HG03442 (cell line): ENCODE measurements at regions not wholly inside any gene's neighbourhood (a gene's known extent, or its start where the extent isn't known, plus 50 kb on each side); places are given as distances from the start of the nearest gene placed in this dataset.
"Not testable (repeated sequence)": the region's sequence is repeated elsewhere in the genome, so short reads cannot be mapped to it uniquely, and the experiment has no call there.

Experiments
- ATAC-seq: cut with Tn5 transposase; IDR thresholded peaks from one replicate; pipeline ENCODE4 v1.9.1; 2021; ENCODE audit warnings: mild to moderate bottlenecking, moderate library complexity; ENCODE audit not compliant: unreplicated experiment

DNA sequence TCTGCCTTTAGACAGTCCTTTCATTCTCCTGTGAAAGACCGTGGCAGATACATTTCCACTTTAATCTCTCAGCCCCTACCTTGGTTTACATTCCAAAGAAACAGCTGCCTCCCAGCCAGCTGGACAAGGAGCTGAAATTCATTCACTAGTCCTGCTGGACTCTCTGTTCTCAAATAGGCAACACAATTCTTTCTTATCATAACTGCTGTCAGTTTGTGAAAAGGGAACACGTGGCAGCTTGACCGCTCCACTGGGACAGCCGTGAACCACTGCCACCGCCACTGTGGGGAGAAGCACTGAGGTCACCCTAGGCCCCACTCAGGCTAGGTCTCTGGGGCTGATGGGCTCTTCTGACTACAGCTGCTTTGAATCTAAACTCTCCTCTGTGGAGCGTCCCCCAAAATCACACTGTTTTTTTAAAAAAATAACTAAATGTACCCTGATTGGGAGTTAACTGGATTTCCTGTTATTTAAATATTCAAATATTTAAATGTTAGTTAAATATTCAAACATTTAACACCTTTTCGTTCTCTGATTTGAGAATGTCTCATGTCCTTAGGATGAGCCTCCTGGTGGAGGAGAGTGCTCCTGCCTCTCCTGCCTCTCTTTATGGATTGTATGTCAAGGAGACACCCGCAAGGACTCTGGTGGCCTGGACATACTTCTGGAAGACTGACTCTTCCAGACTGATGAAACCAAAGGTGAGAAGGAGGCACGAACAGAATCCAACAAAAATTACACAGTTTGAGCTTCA is 120.1 kb downstream of the BOD1 start:
- no peak for ATAC-seq

DNA sequence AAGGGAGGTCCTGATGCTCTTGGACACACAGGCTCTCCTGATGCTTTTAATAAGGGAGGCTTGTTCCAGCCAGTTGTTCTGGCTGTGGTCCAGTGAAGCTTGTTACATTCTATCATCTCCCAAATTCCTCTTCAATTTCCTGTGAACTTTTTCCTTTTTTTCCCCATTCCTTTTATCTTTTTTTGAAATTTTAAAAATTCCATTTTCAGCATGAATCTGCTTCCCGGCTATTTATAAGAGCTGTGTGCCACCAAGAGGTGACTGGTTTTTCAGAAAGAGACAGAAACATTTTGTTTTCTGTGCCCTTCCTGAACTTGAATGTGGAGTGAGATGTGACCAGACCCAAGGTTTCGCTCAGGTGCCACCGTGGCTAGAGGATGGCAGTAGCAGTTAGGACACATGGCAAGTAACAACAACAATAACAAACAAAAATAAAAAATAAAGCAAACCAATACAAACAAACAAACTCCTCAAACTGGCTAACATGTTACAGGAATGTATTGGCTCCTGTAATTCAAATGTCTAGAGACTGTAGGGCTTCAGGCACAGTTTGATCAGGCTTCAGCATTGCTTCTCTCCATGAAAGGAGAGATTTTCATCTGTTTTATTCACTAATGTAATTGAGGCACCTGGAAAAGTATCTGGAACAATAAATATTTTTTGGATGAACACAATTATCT is 121.1 kb downstream of the BOD1 start:
- ATAC-seq, result no peak

DNA sequence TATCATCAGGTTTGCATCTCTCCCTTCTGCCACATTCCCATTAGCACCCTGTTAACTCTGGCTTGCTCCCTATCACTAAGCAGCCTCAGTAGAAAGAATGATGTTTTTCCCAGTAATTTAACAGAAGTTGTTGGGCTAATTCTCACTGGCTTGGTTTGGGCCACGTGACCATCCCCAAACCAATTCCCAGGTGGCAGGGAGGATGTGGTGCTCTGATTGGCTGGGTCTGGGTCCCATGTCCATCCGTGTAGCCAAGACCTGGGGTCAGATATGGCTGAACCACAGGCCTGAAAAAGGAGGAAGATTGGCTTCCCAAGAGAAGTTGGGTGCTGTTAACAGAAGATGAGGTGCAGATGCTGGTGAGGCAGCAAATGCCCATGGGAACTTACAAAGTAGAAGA is 122.0 kb downstream of the BOD1 start:
- no peak for ATAC-seq

DNA sequence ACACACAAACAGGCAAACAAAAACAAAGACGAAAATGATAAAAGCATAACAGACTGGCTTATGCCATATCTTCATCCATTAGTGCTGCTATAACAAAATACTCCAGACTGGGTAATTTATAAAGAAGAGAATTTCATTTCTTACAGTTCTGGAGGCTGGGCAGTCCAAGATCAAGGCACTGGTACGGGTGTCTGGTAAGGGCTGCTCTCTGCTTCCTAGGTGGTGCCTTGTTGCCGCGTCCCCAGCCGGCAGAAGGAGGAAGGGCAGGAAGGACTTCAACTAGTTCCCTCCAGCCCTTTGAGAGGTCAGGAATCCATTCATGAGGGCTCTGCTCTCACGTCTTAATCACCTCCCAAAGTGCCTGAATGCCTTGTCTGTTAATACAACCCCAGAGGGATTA is 122.6 kb downstream of the BOD1 start:
- no peak for ATAC-seq

DNA sequence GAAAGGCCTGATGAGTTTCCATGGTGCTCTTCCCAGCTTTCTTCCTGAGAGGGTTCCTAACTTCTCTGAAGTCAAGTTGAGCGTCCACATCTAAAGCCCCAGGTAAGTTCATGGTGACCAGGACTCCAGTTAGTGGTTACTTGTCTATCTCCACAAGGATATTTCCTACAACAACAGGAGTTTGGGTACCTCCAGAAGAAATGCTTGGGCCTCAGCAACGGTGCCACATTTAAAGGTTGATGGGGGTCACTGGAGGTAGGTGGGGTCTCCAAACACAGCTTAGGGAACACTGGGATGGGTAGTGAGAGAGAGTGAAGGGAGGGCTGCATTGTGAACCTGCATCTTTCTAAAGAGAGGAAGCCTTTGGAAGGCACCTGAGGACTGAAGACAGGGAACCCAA is 123.4 kb downstream of the BOD1 start:
- no peak for ATAC-seq

DNA sequence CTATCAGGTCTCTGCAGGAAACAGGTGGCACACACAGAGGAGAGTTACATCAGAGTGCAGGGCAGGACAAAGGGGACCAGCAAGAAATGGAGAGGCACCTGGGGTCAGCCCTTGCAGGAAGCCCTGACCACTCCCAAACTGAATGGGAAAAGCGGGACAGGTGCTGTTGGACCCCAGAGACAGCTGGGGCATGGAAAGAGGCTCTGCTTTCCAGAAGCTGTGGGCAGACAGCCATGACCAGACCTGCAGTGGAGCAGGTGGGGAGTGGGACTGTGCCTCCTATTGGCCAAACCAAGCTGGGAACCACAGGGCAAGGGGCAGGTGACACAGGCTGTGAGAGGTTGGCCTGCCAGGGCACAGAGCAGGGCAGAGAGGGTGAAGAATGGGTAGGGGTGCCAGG is 125.8 kb downstream of the BOD1 start:
- ATAC-seq, result no peak

DNA sequence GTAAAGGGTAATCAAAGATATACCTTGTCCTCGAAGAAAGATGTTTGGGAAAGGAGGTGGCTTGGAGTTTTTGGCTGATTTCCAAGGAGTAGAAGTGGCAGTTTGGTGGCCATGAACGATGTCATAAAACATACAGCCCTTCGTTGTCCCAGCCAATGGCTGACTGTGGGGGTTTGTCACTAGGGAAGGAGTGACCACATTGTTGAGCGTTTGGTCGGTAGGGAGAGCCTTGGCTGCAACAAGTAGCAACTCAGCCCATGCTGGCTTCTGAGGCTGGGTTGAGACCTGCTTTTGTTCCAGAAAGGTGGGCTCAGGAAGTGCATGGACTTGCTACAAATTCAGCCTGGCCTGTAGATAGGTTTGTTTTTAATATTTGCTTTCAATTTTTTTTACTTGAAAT is 128.3 kb downstream of the BOD1 start:
- ATAC-seq, result no peak

DNA sequence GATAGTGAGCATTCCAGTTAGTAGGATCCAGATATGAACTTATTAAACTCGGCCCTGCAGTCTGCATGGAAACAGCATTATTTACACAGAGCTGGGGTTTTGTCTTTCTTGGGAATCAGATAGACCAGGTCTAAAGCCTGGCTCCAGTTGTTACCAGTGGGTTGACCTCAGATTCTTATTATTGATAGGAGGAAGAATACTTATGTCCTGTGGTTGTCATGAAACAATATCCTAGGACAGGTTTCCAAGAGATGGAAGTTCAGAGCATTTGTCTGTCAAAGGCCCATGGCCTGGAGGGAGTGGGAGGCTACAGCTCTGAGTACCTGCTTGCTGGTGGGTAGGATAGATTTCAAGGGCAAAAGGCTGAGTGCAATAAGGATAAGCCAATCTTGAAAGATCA is 129.2 kb downstream of the BOD1 start:
- ATAC-seq, result no peak

DNA sequence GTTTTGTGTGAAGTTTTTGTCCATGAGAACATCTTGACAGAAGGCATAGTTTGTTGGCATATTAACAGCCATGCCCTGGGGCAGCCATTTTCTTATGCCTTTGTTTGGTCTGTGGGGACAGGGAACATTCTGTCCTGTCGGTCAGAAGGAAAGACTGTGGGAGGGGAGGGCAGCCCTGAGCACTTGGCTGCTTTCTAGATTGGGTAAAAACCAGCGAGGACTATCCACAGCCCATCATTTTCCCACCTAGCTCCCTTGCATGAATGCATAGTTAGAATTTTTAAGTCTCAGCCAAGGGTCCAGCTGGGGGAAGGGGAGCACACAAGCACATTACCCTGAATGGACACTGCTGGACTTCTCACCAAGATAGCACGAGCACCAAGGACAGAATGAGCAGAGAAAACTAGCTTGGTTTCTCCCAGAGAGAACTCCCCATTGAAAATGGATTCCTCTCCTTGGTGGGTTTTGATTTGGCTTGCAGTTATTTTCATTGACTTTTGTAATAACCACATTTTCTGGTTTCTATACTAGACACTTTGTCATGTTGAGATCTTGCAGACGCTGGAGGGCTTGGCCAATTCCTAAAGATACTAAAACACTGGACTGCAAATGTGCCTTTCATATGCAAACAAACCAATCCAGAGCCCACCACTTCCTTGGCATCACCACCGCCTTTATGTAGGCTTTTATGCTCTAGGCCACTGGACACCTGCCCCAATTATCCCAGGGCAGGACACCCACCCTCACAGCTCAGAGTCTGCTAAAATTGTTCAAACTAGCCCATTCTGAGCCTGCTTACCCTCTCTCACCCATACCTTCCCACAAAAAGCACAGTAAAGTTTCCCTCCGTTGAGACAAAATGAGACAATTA is 129.9 kb downstream of the BOD1 start:
- no peak for ATAC-seq

DNA sequence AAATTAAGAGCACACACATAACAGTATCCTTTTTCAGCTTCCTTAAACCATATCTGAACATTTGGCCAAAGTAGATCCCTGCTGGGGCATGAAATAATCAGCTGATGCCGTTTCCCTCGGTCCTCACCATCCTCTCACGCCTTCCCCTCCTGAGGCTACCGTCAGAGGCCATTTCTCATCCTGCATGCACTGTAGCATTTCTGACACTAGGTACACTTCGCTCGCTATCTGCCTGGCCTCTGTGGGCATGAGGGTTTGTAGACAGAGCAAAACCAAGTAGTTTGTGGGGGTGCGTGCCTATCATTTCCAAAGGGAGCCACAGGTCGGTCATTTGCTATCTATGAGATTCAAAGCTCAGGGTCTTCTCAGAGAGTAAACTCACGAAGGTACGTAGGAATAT is 131.9 kb downstream of the BOD1 start:
- no peak for ATAC-seq

DNA sequence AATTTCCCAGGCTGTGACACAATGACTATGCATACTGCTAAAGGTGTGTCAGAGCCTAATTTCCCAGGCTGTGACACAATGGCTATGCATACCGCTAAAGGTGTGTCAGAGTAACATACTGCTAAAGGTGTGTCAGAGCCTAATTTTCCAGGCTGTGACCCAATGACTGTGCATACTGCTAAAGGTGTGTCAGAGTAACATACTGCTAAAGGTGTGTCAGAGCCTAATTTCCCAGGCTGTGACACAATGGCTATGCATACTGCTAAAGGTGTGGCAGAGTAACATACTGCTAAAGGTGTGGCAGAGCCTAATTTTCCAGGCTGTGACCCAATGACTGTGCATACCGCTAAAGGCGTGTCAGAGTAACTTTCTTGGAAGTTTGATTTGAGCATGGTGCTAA is 132.9 kb downstream of the BOD1 start:
- not testable (repeated sequence) for ATAC-seq

DNA sequence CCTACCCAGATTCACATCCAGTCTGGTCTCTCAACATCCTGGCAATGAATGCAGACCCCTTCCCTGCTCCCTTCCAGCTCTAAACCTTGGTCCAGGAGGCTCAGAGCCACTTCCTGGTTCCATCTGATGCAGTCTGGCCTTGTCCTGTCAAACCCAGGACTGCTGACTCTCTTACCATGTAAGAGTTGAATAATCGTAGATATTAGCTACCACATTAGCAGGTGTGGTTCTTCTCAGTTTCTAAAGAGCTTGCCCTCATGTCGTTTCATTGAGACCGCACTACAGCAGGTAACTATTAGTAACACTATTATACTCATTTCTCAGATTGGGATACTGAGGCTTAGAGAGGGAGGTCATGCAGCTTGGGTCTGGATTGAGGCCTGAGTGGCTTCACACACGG is 133.3 kb downstream of the BOD1 start:
- ATAC-seq, result no peak

DNA sequence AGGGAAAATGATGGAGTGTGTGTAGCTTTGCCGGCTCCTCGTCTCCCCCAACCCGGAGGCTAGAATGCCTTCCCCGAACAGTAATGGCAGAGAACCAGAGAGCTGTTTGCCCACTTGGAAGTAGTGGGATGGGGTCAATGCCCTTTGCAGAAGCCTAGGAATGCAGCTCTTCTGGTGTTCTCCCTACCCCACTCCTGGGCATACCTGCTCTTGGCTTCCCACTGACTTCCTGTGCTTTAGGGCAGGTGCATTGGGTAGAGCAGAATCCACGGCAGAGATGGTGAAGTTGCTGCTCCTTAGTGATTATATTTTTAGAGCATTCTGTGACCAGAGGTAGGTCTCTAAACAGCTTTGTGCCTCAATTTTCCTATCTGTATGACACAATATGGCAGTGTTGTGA is 134.6 kb downstream of the BOD1 start:
- no peak for ATAC-seq

DNA sequence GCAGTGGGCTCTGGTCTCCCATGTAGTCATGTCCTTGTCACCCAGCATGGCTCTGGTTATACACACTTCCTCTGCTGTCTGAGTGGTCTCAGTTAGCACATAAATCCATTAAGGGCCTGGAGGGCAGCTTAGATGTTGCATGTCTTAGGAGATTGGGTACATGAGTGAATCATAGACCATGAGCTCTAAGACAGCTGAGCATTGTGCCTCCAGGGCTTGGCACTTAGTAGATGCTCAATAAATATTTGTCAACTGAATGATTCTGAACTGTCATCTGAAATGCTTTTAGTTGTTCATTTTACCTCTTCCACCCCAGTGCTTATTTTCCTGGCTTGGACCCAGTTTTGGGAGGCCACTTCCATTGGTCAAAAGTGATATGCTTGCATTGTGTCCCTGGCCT is 135.6 kb downstream of the BOD1 start:
- ATAC-seq, result no peak

DNA sequence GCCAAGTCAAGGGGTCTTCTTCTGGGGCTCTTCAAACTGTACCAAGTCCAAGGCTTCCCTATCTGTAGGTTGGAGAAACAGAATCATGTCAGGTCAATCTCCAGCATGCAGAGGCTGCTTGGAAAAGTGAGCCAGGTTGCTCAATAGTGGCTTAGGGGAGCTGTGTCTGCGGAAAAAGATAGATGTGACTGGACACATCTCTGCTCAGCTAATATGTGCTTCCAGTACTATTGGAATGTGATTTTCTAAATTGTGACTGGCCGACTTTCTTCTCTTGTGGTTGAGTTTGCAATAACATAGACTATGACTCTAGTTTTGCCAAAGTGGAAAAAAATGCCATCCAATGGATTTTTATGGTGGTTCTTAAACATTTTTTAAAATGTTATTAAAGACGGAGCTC is 136.7 kb downstream of the BOD1 start:
- ATAC-seq, result no peak

DNA sequence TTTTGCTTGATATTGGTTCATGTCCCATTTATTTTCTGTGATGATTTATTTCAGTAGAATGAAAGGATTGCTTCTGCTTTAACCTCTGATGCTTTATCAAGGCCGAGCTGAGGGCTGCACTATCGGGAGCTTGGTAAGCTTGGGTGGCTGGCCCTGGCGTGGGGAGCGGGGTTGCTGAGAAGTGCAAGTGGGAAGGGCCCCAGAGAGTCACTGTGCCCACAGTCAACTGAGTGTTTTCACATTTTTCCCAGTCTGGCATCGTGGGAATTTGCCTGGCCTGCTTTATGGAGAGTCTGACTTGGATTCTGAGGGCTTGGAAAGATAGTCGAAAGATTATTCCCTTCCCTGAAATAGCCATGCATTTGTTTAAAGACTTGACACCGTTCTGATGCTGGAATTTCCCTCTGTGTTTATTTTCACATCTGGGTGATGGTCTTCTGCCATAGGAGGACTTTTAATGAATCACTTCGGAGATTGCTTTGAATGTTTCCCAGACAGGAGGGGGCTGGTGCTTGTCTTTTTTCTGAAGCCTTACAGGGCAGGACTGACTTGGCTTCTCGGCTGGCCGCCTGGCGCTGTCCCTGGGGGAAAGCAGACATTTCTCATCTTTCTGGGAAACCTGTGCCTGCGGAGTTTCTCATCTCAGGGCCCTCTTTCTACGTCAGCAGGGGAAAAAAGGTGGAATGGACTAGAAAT is 139.0 kb downstream of the BOD1 start:
- no peak for ATAC-seq

DNA sequence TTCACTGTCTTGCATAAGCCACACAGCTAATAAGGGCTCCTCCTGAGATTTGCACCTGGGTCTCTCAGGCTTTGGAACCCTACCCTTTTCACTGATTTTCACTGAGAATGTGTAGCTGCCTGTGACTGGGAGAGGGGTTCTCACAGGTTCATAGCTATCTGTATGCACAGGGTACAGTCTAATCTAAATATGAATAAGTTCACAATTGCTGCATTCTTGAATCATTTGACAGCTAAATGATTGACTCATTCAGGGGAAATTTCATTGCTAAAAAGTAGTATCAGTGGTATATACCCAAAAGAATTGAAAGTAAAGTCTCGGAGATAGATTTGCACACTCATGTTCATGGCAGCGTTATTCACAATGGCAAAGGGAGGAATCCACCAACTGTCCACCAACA is 140.7 kb downstream of the BOD1 start:
- no peak for ATAC-seq

DNA sequence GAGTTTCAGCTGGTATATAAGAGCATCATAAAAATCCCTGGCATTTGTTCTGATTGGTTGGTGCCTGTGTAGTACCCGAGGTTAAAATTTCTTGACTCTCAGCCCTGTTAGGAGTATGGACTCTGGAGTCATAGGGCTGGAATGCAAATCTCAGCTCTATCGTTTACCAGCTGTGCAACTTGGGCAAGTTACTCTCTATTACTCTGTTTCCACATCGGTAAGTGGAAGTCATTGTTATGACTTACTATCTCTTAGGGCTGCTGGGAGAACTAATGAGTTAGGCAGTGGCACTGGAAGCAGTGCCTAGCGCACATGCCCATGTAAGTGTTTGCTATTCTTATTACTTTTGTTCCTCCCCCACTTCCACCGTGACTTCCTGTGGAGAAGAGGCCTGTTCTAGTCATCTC is 141.6 kb downstream of the BOD1 start:
- no peak for ATAC-seq

DNA sequence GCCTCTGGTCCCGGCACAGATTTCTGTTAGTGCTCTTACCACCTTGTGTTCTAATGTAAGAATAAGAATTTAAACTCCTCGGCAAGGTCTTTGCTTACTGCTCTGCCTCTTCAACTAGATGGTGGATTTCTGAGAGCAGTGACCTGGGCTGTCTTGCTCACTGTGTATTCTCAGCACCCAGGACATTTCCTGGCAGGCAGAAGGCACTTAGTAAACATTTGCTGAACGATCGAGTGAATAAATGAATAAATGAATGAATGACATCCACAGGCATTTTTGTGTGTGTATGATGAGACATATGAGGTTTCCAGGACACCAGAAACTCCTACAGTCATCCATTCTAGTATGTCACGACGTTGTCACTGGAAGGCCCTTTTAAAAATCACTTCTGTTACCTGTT is 143.2 kb downstream of the BOD1 start:
- ATAC-seq, result no peak

DNA sequence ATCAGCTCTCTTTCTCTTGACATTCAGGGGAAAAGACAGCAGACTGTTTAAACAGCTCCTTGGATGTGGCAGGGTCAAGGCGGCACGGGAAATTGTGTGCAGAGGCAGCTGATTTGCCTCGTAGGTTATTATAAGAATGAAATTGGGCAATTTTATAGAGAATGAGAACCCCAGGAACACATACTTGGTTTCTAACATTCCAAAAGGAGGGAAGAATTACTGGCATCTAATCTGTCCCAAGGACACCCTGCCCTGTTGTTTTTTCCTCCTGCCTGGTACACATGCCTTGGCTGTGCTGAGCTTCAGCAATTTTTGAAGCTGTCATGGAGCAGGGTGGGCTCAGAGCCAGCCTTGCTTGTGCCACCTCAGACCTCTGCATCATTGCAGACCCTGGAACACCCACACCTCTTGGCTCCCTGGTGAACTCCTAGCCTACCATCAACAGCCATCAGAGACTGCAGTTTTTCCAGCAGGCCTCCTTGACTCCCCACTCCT is 143.6 kb downstream of the BOD1 start:
- no peak for ATAC-seq

DNA sequence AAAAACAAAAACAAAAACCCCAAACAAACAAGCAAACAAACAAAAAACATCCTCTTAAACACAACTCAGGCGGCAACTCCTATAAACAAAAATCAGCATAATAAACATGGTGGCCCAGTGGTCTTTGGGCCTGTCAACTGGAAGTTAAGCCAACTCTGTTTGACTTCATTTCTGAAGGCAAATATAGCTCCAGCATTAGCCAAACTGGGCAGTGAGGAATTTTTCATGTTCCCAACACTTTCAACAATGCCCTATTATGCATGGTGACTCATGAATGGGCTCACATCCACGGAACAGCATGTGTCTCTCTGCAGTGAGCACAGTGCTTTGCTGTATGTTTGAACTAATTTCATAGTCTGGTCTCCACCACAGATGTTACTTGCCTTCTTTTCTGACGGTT is 143.9 kb upstream of the STC2 start:
- ATAC-seq, result no peak
